Mammary epithelial cell (primary cell): ENCODE measurements at regions not wholly inside any gene's neighbourhood (a gene's known extent, or its start where the extent isn't known, plus 50 kb on each side); places are given as distances from the start of the nearest gene placed in this dataset.

Experiments
- EZH2 ChIP-seq: IDR thresholded peaks from 2 replicates; pipeline ENCODE4 v1.6.1; 2012; ENCODE audit warnings: low read length, inconsistent platforms, borderline replicate concordance
- TF ChIP-seq, protein P1 (sequence below), 2 donors: IDR thresholded peaks in 1 of 2; conservative IDR thresholded peaks in 1 of 2; 2 replicates each; pipeline ENCODE4 v1.5.1; 2011 to 2012; ENCODE audit warnings: inconsistent platforms in 2 of 2, low read length in 2 of 2, mild to moderate bottlenecking in 2 of 2, control low read depth in 1 of 2, low read depth in 1 of 2; ENCODE audit not compliant: insufficient read depth in 1 of 2; ENCODE audit errors: extremely low read depth in 1 of 2

DNA sequence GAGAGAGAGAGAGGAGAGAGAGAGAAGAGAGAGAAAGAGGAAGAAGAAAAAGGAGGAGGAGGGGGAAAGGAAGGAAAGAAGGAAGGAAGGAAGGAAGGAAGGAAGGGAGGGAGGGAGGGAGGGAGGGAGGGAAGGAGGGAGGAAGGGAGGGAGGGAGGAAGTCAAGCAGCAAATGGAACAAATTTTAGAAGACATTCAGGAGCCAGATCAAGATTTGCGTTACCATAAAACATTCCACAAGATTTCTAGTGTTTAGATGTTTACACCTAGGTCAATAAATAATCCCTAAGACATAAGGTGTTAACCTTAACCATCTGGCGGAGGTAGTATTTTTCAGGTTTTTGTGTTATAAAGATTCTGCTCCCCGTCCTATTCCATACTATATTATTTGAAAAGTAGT is 1320.1 kb upstream of the PRMT6 start:
- TF ChIP-seq, protein P1, sequence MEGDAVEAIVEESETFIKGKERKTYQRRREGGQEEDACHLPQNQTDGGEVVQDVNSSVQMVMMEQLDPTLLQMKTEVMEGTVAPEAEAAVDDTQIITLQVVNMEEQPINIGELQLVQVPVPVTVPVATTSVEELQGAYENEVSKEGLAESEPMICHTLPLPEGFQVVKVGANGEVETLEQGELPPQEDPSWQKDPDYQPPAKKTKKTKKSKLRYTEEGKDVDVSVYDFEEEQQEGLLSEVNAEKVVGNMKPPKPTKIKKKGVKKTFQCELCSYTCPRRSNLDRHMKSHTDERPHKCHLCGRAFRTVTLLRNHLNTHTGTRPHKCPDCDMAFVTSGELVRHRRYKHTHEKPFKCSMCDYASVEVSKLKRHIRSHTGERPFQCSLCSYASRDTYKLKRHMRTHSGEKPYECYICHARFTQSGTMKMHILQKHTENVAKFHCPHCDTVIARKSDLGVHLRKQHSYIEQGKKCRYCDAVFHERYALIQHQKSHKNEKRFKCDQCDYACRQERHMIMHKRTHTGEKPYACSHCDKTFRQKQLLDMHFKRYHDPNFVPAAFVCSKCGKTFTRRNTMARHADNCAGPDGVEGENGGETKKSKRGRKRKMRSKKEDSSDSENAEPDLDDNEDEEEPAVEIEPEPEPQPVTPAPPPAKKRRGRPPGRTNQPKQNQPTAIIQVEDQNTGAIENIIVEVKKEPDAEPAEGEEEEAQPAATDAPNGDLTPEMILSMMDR (conservative IDR thresholded peaks at IDR 0.05 in 1 of 2, IDR thresholded peaks at IDR 0.05 in 1 of 2; ENCODE audit: extremely low read depth in 1 of 2, insufficient read depth in 1 of 2, low read depth in 1 of 2, low read length in 2 of 2) = no peak
- TF ChIP-seq EZH2 = no peak
